ENCODE measurements at regions not wholly inside any gene's neighbourhood (a gene's known extent, or its start where the extent isn't known, plus 50 kb on each side); places are given as distances from the start of the nearest gene placed in this dataset.

- no peak for DNase-seq
These were observed 53.0 kb upstream of the DAZL start for GRCh38 chr3:16658004-16658924.

DNA sequence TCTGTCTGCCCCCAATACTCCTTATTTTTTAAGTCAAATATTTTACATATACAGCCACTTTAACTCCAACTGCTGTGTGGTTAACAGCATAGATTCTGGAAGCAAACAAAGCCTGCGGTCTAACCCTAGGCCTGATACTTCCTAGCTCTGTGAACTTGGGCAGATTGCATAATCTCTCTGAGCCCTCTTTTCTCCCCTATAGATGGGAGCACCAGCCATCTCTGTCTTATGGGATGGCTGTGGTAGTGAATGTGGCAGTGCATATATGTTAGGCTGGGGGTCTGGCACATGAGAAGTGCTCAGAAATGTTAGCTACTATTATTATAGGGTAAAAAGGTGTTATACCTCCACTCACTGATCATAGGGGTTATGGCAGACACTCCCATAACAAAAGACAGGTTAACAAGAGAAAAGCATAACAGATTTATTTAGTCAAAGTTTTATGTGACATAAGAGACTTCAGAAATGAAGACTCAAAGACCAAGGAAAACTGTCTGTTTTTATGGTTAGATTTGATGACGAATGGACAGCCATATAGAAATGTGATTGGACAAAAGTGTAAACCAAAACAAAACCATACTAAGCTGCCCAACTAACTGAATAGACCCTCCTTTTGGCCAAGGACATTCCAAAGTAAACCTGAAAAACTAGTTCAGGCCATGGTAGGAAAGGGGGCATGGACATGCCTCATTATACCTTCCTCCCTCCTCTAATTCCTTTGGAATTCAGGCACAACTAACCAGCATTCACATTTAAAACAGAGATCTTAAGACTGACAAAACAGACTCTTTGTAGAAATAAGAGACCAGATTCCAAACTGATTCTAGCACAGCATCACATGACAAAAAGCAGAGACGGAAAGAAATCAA is 53.9 kb upstream of the DAZL start:
- no peak for DNase-seq

DNA sequence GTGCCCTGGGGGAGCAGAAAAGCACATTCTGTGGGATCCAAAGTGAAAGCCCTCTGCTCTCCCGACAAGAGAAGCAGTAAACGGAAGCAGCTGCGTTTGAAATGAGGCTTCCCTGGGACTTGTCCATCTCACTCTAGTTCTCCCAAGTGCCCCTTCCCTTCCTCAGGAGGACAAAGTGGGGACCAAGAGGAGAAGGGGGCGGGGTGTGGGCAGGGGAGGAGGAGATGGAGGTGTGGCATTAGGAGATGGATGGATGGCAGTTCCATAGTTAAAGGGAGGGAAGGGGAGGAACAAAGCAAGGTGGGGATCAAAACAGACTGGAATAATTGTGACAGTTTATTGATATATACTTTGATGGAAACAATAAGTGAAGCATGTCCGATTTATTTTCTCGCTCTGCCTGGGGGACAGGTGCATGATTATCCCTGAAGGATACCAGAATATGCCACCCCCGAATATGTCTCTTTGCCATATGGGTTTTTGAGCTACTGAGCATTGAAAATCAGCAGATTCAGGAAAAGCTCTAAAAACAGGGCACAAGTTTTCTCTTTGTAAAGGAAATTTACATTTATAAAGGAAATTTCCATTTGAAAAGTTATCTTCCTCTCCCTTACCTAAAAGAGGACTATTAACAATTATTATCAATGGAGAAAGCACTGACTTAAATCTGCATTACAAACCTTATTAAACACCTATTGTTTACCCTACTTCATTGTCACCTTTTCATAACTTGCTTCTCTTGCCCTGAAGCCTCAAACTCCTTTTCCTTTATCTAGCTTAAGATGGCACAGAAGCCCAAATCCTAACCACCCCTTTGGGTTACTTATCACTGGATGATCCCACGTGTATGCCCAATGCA is 58.9 kb upstream of the DAZL start:
- no peak for DNase-seq

GRCh38 chr3:16665282-16665741 is 60.1 kb upstream of the DAZL start:
- no peak for DNase-seq

DNA sequence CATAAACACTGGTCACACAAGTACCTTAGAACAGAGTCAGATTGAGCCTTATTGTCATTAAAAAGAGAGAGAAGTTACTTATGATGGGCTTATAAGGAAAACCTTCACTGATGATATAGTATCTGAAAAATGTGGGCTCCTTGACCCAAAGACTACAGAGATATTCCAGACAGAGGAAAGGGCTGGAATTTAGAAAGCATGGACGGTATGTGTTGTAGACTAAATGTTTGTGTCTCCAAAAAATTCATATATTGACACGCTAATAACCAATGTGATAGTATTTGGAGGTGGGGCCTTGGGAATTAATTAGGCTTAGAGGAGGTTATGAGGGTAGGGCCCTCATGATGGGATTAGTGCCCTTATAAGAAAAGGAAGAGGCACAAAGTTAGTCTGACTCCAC is 61.0 kb upstream of the DAZL start:
- DNase-seq: no peak

DNA sequence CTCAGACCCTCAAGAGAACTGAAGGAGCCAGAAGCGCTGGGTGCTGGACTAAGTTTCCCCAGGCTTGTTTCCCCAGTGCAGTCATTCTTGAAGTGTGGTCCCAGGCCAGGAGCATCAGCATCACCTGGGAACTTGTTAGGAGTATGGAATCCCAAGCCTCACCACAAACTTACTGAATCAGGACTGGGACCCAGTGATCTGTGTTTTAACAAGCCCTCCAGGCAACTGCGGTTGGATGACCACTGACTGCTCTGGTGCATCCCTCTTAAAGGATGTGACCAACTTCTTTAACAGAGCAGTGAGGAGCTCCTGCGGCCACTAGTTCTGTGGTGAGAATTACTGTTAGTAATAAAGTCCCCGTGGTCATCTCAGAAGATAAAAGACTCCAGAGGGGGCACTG is 62.4 kb upstream of the DAZL start:
- DNase-seq: no peak

DNA sequence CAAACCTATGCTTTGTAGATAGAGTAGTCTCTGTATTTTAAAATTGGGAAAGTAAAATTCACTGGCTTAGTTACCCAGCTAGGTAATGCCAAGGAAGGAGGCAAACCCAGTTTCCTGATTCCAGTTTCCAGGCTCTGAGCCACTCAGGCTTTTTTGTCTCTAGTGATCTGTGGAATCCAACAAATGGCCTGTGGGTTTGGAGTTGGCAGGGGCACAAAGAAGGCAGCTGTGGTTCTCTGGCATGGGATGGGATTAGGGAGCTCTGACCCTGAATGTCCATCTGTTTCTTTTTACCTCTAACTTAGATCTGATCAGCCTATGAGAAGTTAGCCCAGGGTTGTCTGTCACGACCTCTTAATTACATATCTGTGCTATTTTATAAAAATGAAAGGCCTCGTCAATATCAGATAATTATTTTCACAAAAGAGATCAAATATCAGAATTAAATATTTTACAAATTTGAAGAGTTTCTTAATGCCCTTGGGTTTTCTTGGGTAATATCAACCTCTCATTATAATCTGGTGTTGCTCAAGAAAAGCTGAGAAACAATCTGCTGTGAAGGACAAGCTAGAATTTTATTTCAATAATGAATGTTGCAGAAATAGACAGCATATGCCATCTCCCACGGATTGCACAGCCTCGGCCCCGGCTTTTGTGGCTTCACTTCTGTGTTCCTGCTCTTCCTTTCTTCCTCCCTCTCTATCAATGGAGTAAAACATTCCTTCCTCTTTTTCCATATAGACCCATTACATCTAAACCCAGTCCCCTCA is 63.7 kb upstream of the DAZL start:
- no peak for DNase-seq

- DNase-seq: no peak
These were observed 65.0 kb upstream of the DAZL start for GRCh38 chr3:16670191-16670590.

- no peak for DNase-seq
These were observed 66.5 kb upstream of the DAZL start for GRCh38 chr3:16671690-16672089.

DNA sequence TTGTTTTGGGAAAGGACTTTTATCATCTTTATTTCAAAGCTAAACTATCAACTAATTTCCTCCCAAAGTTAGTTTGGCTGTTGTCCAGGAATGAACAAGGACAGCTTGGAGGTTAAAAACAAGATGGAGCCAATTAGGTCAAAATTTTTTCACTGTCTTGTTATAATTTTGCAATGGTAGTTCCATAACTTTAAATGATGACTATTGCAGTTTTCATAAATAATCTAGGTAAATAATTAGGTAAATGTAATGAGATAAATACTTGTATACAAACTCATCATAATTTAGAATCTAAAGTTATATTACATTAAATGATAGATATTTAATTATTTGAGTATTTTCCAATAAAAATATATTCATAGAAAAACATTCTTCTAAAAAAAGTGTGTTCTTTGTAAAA is 68.3 kb upstream of the DAZL start:
- no peak for DNase-seq

DNA sequence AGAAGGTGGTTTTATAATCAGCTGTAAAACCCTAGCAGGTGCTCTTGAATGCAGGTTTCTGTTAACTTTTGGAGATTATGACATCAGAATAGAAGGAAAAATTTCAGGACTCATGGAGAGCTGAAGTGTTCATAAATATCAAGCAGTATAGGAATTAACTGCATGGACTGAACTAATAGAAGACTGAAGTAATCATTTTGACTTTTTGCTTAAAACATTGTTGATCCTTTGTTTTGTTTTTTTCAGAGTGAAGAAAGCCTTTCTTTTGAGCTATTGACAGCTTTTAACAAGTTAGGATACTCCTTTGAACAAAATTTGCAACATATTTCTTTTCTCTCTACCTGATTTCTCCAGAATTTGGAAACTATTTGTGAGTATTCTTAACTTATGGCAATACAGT is 70.6 kb upstream of the DAZL start:
- no peak for DNase-seq

DNA sequence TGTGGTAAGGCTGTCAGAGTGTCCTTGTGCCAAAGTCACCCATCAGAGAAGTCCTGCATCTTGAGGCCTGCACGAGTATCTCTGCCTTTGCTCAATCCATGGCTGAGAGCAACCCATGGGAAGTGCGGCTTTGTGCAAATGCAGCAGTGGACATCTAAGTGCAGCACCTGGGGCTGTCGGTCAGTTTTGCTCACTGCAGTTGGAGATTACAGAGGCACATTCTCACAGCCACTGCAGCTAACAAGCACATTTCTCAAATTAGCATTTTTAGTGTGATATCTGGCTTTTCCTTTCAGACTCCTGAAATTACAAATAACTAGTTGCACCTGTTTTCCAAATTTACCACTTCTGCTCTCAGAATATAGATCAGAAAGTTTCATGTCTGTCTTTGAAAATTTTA is 81.5 kb upstream of the DAZL start:
- DNase-seq: no peak

DNA sequence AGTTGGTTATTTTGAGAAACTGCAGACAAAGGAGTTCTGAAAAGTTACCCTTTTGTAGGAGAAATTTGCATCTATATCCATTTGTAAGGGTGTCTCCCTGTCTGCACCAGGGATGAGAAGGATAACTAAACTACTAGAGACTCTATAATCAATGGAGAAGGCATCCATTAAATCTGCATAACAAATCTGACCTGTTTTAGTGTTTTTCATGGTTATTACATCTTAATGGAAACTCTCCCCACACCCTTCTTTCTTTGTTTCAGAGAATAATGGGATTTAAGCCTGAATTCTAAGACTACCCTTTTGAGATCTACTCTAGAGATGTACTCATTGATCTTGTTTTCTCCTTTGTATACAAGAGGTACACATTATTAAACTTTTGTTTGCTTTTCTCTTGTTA is 82.0 kb upstream of the DAZL start:
- DNase-seq: no peak

- DNase-seq: no peak
These were observed 87.5 kb upstream of the DAZL start for GRCh38 chr3:16692486-16693344.

DNA sequence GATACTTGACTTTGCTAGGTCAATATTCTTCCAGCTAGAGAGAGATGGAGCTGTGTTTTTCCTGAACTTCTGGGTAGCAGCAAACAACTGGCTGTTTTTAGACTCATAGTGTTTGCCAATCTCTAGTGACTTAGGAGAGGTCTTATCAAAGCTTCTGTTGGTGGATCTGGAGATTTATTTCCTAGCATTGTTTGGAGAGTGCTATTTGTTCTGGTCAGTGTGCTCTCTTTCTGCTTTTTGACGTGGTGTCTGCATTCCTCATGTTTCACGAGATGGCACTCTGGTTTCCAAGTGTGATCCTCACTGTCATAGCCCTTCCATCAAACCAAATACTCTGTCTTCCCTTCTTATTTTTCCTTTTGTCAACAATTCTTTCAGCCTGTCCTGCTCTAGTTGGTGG is 88.6 kb upstream of the DAZL start:
- no peak for DNase-seq

DNA sequence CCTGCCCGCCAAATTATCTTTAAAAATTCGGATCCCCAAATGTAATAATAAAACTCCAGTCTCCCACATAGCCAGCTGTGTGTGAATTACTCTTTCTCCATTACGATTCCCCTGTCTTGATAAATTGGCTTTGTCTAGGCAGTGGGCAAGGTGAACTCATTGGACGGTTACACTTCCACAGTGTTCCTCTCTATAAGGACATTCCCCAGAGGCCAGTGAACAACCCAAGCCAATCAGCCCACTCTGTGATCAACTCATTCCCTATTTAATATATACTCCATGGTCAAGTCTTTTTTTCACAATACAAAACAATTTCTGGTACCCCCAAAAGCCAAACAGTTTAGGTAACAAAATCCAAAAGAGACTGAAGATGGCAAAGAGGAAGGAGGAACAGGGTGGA is 90.5 kb upstream of the DAZL start:
- no peak for DNase-seq

GRCh38 chr3:16697443-16698147 is 92.4 kb upstream of the DAZL start:
- DNase-seq: no peak

GRCh38 chr3:16700651-16701050 is 95.4 kb upstream of the DAZL start:
- DNase-seq: no peak

DNA sequence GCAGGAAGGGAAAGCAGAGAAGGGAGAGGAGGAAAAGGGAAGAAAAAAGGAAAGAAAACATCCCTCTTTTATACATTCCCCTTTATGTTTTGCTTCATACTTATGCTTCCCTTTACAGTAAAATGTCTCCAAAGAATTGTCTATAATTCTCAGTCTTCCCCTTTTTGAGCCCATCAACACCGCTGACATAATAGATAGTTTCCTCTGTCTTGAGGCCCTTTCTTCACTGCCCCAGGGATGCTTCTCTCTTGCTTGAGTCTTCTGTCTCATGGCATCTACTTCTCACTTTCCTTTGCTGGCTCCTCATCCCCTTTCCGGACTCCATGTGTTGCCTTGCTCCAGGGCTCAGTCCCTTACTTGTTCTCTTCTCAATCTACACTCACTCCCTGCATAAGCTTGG is 99.7 kb upstream of the DAZL start:
- DNase-seq: no peak

GRCh38 chr3:16707260-16707659 is 102.0 kb upstream of the DAZL start:
- no peak for DNase-seq

DNA sequence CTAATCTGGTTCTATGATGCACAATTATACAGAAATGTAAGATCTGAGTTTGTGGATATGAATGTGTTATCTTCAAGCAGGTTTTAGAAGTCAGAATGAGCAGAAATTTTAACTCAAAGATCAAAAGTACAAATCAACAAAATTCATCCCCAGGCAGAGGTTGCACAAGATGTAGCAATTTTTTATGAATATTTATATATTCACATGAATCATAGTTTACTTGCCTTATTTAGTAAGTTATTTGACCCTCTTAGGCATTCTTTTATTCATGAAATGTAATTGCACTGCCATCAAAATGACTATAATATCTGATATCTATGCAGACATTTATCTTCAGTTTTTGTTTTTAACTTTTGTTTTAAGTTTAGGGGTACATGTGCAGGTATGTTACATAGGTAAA is 103.1 kb upstream of the DAZL start:
- no peak for DNase-seq

Measured in activated CD4-positive, alpha-beta T cell treated with anti-CD3 and anti-CD28 coated beads, Interleukin-2, amount 50 U/mL, for 1 hour (primary cell).